ENCODE measurements at regions not wholly inside any gene's neighbourhood (a gene's known extent, or its start where the extent isn't known, plus 50 kb on each side); places are given as distances from the start of the nearest gene placed in this dataset.

DNA sequence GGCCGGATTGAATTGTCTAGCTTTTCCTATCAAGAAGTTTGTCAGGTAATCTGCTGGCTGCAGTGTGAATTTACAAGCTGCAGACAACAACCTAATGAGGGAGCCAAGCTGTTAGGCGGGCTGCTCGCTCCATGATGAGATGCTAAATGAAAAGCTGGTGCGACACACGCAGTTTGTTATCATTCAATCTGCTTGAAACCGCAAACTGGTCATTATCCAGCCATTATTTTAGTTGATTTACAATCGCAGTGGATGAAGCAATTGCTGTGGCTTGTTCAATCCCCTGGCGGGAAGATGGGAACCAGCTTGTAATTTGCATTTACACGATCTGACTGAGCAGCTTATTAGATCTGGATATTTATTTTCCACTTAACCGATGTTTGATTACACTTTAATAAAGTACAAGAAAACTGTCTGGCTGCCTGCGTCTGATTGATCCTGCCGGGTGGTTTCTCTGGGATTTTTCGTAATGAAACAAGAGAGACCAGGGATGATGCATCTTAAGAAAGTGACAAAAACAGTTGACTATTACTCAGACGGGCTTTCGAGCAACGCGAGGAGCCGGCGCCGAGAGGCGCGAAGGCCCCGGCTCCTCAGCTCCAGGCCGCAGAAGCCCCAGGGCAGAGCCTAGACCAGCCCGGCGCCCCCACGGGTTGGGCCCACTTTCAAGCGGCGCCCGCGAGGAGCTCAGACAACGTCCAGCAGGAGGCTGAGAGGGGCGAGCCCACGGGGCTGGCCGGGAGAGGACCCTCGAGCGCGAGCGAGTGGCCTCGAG, 118.0 kb upstream of the BARHL2 start:
- POLR2A ChIA-PET (ENCODE audit: unreplicated experiment), result no interaction called here
- ATAC-seq, result no peak
- H3K4me3 ChIP-seq (ENCODE audit: low read length), result no peak overlapping the region
- intact Hi-C loops (cut with micrococcal nuclease), result no loop called here
- H2AFZ ChIP-seq (ENCODE audit: low read length), result no peak overlapping the region
- no peaks in the 10 kb centered on the region for H3K9me2 ChIP-seq (replicated peaks; ENCODE audit: low read length)
- H3K79me2 ChIP-seq (ENCODE audit: low read length), result no peaks in the 10 kb centered on the region
- no peak for DNase-seq
- H3K4me2 ChIP-seq (ENCODE audit: low read length), result no peak overlapping the region
- H3K36me3 ChIP-seq (ENCODE audit: low read depth, low read length), result no peaks in the 10 kb centered on the region
- no peaks in the 10 kb centered on the region for H4K20me1 ChIP-seq (ENCODE audit: low read length)
- CTCF ChIA-PET, result no interaction called here
- H3F3A ChIP-seq (ENCODE audit: low read length, unreplicated experiment), result no peaks in the 10 kb centered on the region
- no peaks in the 10 kb centered on the region for H3K9me3 ChIP-seq (ENCODE audit: low read length)
- no peak overlapping the region for H3K27ac ChIP-seq (ENCODE audit: low read length)
- TF ChIP-seq, protein P1, sequence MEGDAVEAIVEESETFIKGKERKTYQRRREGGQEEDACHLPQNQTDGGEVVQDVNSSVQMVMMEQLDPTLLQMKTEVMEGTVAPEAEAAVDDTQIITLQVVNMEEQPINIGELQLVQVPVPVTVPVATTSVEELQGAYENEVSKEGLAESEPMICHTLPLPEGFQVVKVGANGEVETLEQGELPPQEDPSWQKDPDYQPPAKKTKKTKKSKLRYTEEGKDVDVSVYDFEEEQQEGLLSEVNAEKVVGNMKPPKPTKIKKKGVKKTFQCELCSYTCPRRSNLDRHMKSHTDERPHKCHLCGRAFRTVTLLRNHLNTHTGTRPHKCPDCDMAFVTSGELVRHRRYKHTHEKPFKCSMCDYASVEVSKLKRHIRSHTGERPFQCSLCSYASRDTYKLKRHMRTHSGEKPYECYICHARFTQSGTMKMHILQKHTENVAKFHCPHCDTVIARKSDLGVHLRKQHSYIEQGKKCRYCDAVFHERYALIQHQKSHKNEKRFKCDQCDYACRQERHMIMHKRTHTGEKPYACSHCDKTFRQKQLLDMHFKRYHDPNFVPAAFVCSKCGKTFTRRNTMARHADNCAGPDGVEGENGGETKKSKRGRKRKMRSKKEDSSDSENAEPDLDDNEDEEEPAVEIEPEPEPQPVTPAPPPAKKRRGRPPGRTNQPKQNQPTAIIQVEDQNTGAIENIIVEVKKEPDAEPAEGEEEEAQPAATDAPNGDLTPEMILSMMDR (conservative IDR thresholded peaks at IDR 0.05; ENCODE audit: low read depth, low read length), result no peak
- TF ChIP-seq EZH2 (IDR thresholded peaks at IDR 0.05; ENCODE audit: low read length, unreplicated experiment) (no peak), EZH2phosphoT487 (IDR thresholded peaks at IDR 0.05; ENCODE audit: borderline replicate concordance, low read length) (no peak)
- no peak overlapping the region for H3K9ac ChIP-seq (ENCODE audit: low read length)
- H3K27me3 ChIP-seq (ENCODE audit: low read length), result peaks cover 72% of the 10 kb centered on the region
- BruUV-seq (replicated peaks), result no TSS peak
- H3K4me1 ChIP-seq (ENCODE audit: insufficient read depth, low read length), result no peaks in the 10 kb centered on the region

DNA sequence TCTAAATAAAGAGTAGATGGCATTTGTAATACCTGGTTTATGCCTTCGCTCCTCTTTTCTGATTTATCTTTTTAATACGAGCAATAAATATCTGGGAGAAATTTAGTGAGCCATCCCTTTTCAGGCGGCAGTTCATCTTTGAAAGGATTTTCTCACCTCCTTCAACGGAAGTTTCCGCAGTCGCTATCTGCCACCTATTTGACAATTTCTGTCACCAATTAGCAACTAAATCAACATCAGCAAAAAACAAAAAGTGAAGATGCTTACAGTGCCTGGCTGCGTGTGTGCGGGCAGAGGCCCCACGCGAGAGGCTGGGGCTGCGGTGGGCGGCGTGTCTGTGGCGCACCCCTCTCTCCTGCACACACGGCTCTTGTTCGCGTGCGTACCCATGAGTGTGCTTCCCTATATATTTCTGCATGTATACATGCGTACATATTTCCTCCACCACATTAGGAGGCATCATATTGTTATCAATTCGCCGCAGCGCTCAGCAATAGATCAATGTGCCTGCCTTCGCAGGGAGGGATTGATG, 117.3 kb upstream of the BARHL2 start:
- no peaks in the 10 kb centered on the region for H3K79me2 ChIP-seq (ENCODE audit: low read length)
- ChIA-PET CTCF (no interaction called here), POLR2A (ENCODE audit: unreplicated experiment) (no interaction called here)
- H3K36me3 ChIP-seq (ENCODE audit: low read depth, low read length), result no peaks in the 10 kb centered on the region
- H3K4me2 ChIP-seq (ENCODE audit: low read length), result no peak overlapping the region
- H3K4me3 ChIP-seq (ENCODE audit: low read length), result no peak overlapping the region
- intact Hi-C loops (cut with micrococcal nuclease), result no loop called here
- TF ChIP-seq EZH2phosphoT487 (IDR thresholded peaks at IDR 0.05; ENCODE audit: borderline replicate concordance, low read length) (no peak), EZH2 (IDR thresholded peaks at IDR 0.05; ENCODE audit: low read length, unreplicated experiment) (no peak)
- TF ChIP-seq, protein P1 (conservative IDR thresholded peaks at IDR 0.05; ENCODE audit: low read depth, low read length), result no peak
- no TSS peak for BruUV-seq (replicated peaks)
- no peaks in the 10 kb centered on the region for H3F3A ChIP-seq (ENCODE audit: low read length, unreplicated experiment)
- no peak overlapping the region for H2AFZ ChIP-seq (ENCODE audit: low read length)
- no peaks in the 10 kb centered on the region for H3K9me3 ChIP-seq (ENCODE audit: low read length)
- peaks cover 72% of the 10 kb centered on the region for H3K27me3 ChIP-seq (ENCODE audit: low read length)
- H3K4me1 ChIP-seq (ENCODE audit: insufficient read depth, low read length), result no peaks in the 10 kb centered on the region
- H3K27ac ChIP-seq (ENCODE audit: low read length), result no peak overlapping the region
- no peak for ATAC-seq
- H4K20me1 ChIP-seq (ENCODE audit: low read length), result no peaks in the 10 kb centered on the region
- H3K9me2 ChIP-seq (replicated peaks; ENCODE audit: low read length), result no peaks in the 10 kb centered on the region
- no peak for DNase-seq
- no peak overlapping the region for H3K9ac ChIP-seq (ENCODE audit: low read length)

DNA sequence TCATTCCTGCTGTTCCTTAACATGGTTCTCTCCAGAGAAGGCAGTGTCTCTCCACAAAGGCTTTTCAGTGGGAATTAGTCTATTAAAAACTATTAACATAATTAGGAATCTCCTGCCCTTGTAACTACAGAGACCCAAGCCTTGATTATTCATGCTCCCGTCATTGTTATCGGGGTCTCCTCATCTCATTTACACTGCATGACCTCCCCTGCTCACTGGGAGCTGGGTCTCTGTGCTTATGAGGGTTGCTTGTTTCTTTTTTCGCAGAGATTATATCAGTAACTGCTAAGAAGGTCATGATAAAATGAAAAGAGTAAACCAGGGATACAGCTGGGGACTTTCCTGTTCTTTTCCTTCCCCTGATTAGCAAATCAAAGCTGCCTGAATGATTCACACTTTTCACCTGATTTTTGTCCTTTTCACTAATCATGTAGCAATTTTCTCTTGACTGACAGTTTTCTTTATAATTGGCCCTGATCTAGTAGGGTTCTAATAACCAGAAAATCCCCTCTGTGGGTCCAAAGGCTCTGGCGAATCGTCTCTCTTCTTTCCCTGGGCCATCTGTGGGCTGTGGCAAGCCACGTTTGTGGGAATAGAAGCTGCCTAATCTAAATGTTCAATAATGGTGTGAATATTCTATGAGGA, 116.5 kb upstream of the BARHL2 start:
- ChIA-PET CTCF (no interaction called here), POLR2A (ENCODE audit: unreplicated experiment) (no interaction called here)
- no peaks in the 10 kb centered on the region for H3K4me1 ChIP-seq (ENCODE audit: insufficient read depth, low read length)
- no peaks in the 10 kb centered on the region for H3K79me2 ChIP-seq (ENCODE audit: low read length)
- no TSS peak for BruUV-seq (replicated peaks)
- no peak for DNase-seq
- ATAC-seq, result no peak
- intact Hi-C loops (cut with micrococcal nuclease), result no loop called here
- TF ChIP-seq EZH2 (IDR thresholded peaks at IDR 0.05; ENCODE audit: low read length, unreplicated experiment) (no peak), EZH2phosphoT487 (IDR thresholded peaks at IDR 0.05; ENCODE audit: borderline replicate concordance, low read length) (no peak)
- TF ChIP-seq, protein P1 (conservative IDR thresholded peaks at IDR 0.05; ENCODE audit: low read depth, low read length), result no peak
- H3F3A ChIP-seq (ENCODE audit: low read length, unreplicated experiment), result no peaks in the 10 kb centered on the region
- peaks cover 75% of the 10 kb centered on the region for H3K27me3 ChIP-seq (ENCODE audit: low read length)
- H3K4me3 ChIP-seq (ENCODE audit: low read length), result no peak overlapping the region
- no peaks in the 10 kb centered on the region for H3K9me2 ChIP-seq (replicated peaks; ENCODE audit: low read length)
- H3K36me3 ChIP-seq (ENCODE audit: low read depth, low read length), result no peaks in the 10 kb centered on the region
- no peak overlapping the region for H3K4me2 ChIP-seq (ENCODE audit: low read length)
- no peaks in the 10 kb centered on the region for H4K20me1 ChIP-seq (ENCODE audit: low read length)
- no peak overlapping the region for H2AFZ ChIP-seq (ENCODE audit: low read length)
- no peak overlapping the region for H3K27ac ChIP-seq (ENCODE audit: low read length)
- H3K9ac ChIP-seq (ENCODE audit: low read length), result no peak overlapping the region
- H3K9me3 ChIP-seq (ENCODE audit: low read length), result no peaks in the 10 kb centered on the region
